ENCODE measurements at regions not wholly inside any gene's neighbourhood (a gene's known extent, or its start where the extent isn't known, plus 50 kb on each side); places are given as distances from the start of the nearest gene placed in this dataset.
"Not testable (repeated sequence)": the region's sequence is repeated elsewhere in the genome, so short reads cannot be mapped to it uniquely, and the experiment has no call there.

- POLR2A ChIA-PET, result no interaction called here
- BruUV-seq (replicated peaks), result no TSS peak
- Histone ChIP-seq H3K4me2 (ENCODE audit: low read length) (no peak overlapping the region), H4K20me1 (ENCODE audit: insufficient read depth, low read length) (no peaks in the 10 kb centered on the region), H3K36me3 (ENCODE audit: insufficient read depth, low read length) (no peaks in the 10 kb centered on the region), H3K9me2 (ENCODE audit: insufficient read depth, low read length) (no peaks in the 10 kb centered on the region), H3K79me2 (ENCODE audit: insufficient read depth, low read depth, low read length) (no peaks in the 10 kb centered on the region), H3K4me3 (ENCODE audit: low read depth, low read length, poor library complexity, severe bottlenecking) (no peak overlapping the region), H3K27ac (ENCODE audit: low read depth, low read length, poor library complexity, severe bottlenecking) (no peak overlapping the region), H3K9me3 (ENCODE audit: low read length) (no peaks in the 10 kb centered on the region), H3K4me1 (ENCODE audit: insufficient read depth, low read length, poor library complexity, severe bottlenecking) (no peaks in the 10 kb centered on the region), H2AFZ (ENCODE audit: low read length) (no peak overlapping the region)
- no peak for DNase-seq (ENCODE audit: low spot score)
- CTCF ChIA-PET (ENCODE audit: unreplicated experiment), result no interaction called here
- intact Hi-C loops (cut with micrococcal nuclease; ENCODE audit: unreplicated experiment), result no loop called here
- TF ChIP-seq EZH2phosphoT487 (IDR thresholded peaks at IDR 0.05; ENCODE audit: borderline replicate concordance, low read depth, low read length) (no peak), CTCF (conservative IDR thresholded peaks at IDR 0.05; ENCODE audit: low read length) (no peak)
Observed at GRCh38 chr17:11176549-11176948, 64.5 kb upstream of the SHISA6 start.

GRCh38 chr17:11170881-11171280 lies 70.1 kb upstream of the SHISA6 start:
- ChIA-PET CTCF (ENCODE audit: unreplicated experiment) (no interaction called here), POLR2A (no interaction called here)
- Histone ChIP-seq H3K9me2 (ENCODE audit: insufficient read depth, low read length) (no peaks in the 10 kb centered on the region), H3K9me3 (ENCODE audit: low read length) (no peaks in the 10 kb centered on the region), H4K20me1 (ENCODE audit: insufficient read depth, low read length) (no peaks in the 10 kb centered on the region), H3K36me3 (ENCODE audit: insufficient read depth, low read length) (no peaks in the 10 kb centered on the region), H3K4me1 (ENCODE audit: insufficient read depth, low read length, poor library complexity, severe bottlenecking) (no peaks in the 10 kb centered on the region), H3K4me2 (ENCODE audit: low read length) (no peak overlapping the region), H2AFZ (ENCODE audit: low read length) (no peak overlapping the region), H3K27ac (ENCODE audit: low read depth, low read length, poor library complexity, severe bottlenecking) (no peak overlapping the region), H3K79me2 (ENCODE audit: insufficient read depth, low read depth, low read length) (no peaks in the 10 kb centered on the region), H3K4me3 (ENCODE audit: low read depth, low read length, poor library complexity, severe bottlenecking) (no peak overlapping the region)
- BruUV-seq (replicated peaks), result no TSS peak
- intact Hi-C loops (cut with micrococcal nuclease; ENCODE audit: unreplicated experiment), result no loop called here
- TF ChIP-seq EZH2phosphoT487 (IDR thresholded peaks at IDR 0.05; ENCODE audit: borderline replicate concordance, low read depth, low read length), result no peak
- TF ChIP-seq CTCF (conservative IDR thresholded peaks at IDR 0.05; ENCODE audit: low read length), result no peak
- no peak for DNase-seq (ENCODE audit: low spot score)

DNA sequence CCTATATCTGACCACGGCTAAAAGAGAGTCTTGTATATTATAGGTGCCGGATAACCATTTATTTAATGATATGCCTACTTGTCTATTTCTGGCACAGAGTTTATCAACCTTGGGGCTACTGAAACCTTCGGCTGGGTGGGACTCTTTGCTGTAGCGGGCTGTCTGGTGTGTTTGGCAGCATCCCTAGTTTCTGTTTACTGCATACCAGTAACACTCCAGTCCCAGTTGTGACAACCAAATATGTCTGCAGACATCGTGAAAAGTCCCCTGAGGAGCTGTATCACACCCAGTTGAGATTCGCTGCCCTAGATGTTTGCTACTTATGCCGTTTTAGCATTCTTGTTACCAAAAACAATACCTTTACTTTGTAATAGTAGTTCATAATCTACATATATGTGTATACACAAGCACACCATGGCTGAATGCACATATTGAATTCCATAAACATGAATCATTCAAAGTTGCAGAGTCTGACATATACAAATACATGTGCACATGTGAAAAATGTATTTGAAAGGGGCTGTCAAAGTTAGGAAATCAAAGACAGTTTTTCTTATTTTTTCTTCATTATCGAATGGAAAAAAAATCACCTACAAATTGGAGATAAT lies 89.1 kb upstream of the SHISA6 start:
- Histone ChIP-seq H3K4me1 (ENCODE audit: insufficient read depth, low read length, poor library complexity, severe bottlenecking) (no peaks in the 10 kb centered on the region), H3K4me3 (ENCODE audit: low read depth, low read length, poor library complexity, severe bottlenecking) (no peak overlapping the region), H3K4me2 (ENCODE audit: low read length) (no peak overlapping the region), H3K36me3 (ENCODE audit: insufficient read depth, low read length) (no peaks in the 10 kb centered on the region), H3K27ac (ENCODE audit: low read depth, low read length, poor library complexity, severe bottlenecking) (no peak overlapping the region), H4K20me1 (ENCODE audit: insufficient read depth, low read length) (no peaks in the 10 kb centered on the region), H3K9me2 (ENCODE audit: insufficient read depth, low read length) (no peaks in the 10 kb centered on the region), H3K9me3 (ENCODE audit: low read length) (peaks cover 5% of the 10 kb centered on the region; the same call in 1 of the 2 replicates), H2AFZ (ENCODE audit: low read length) (no peak overlapping the region), H3K79me2 (ENCODE audit: insufficient read depth, low read depth, low read length) (no peaks in the 10 kb centered on the region)
- TF ChIP-seq EZH2phosphoT487 (IDR thresholded peaks at IDR 0.05; ENCODE audit: borderline replicate concordance, low read depth, low read length) (no peak), CTCF (conservative IDR thresholded peaks at IDR 0.05; ENCODE audit: low read length) (no peak)
- ChIA-PET CTCF (ENCODE audit: unreplicated experiment) (no interaction called here), POLR2A (no interaction called here)
- intact Hi-C loops (cut with micrococcal nuclease; ENCODE audit: unreplicated experiment), result no loop called here
- DNase-seq (ENCODE audit: low spot score), result no peak
- BruUV-seq (replicated peaks), result no TSS peak

GRCh38 chr17:11150906-11151511 lies 90.0 kb upstream of the SHISA6 start:
- DNase-seq (ENCODE audit: low spot score); H3K36me3 ChIP-seq (ENCODE audit: insufficient read depth, low read length); H4K20me1 ChIP-seq (ENCODE audit: insufficient read depth, low read length); intact Hi-C loops (cut with micrococcal nuclease; ENCODE audit: unreplicated experiment); H3K9me2 ChIP-seq (ENCODE audit: insufficient read depth, low read length); H3K4me1 ChIP-seq (ENCODE audit: insufficient read depth, low read length, poor library complexity, severe bottlenecking); H3K79me2 ChIP-seq (ENCODE audit: insufficient read depth, low read depth, low read length); H3K9me3 ChIP-seq (ENCODE audit: low read length); CTCF ChIA-PET (ENCODE audit: unreplicated experiment); H3K4me3 ChIP-seq (ENCODE audit: low read depth, low read length, poor library complexity, severe bottlenecking); H3K27ac ChIP-seq (ENCODE audit: low read depth, low read length, poor library complexity, severe bottlenecking); BruUV-seq (replicated peaks); POLR2A ChIA-PET; H3K4me2 ChIP-seq (ENCODE audit: low read length); H2AFZ ChIP-seq (ENCODE audit: low read length): not testable (repeated sequence)
